Upper lobe of right lung (tissue), 1 donor: ENCODE measurements at regions not wholly inside any gene's neighbourhood (a gene's known extent, or its start where the extent isn't known, plus 50 kb on each side); places are given as distances from the start of the nearest gene placed in this dataset.

Experiments used
- ATAC-seq: fragments of 200-7000 bp; cut with Tn5 transposase; one replicate; pipeline ENCODE4 v1.9.1; 2020; ENCODE audit warnings: mild to moderate bottlenecking, moderate library complexity
- DNase-seq: peaks from one replicate; pipeline ENCODE4 v3.0.0-alpha.2; 2020
- H3K27ac ChIP-seq: fragments of 200-600 bp; one replicate; pipeline ENCODE4 v1.8.0; 2022
- H3K27me3 ChIP-seq: fragments of 200-600 bp; one replicate; pipeline ENCODE4 v1.8.0; 2022; ENCODE audit warnings: mild to moderate bottlenecking
- H3K36me3 ChIP-seq: fragments of 200-600 bp; one replicate; pipeline ENCODE4 v1.8.0; 2022
- H3K4me1 ChIP-seq: fragments of 200-600 bp; one replicate; pipeline ENCODE4 v1.8.0; 2022
- H3K4me3 ChIP-seq: fragments of 200-600 bp; one replicate; pipeline ENCODE4 v1.8.0; 2022; ENCODE audit warnings: mild to moderate bottlenecking
- H3K9me3 ChIP-seq: fragments of 200-600 bp; one replicate; pipeline ENCODE4 v1.8.0; 2022
- CTCF ChIP-seq: fragments of 200-600 bp; IDR thresholded peaks from one replicate; pipeline ENCODE4 v1.8.0; 2022; ENCODE audit warnings: antibody characterized with exemption
- intact Hi-C: fragments of 100-400 bp; cut with DNase I; formaldehyde crosslinking; loops from one replicate; pipeline ENCODE4 v1.11.0; 2022
- donor health status: DM: no; HTN: yes; CAD: no; lungs with severe emphysema.

GRCh38 chr21:27315373-27315772 is 348.5 kb upstream of the ADAMTS5 start:
- H3K27ac ChIP-seq, result no peak overlapping the region
- no peaks in the 10 kb centered on the region for H3K9me3 ChIP-seq
- no peaks in the 10 kb centered on the region for H3K4me1 ChIP-seq
- no peaks in the 10 kb centered on the region for H3K27me3 ChIP-seq
- no peaks in the 10 kb centered on the region for H3K36me3 ChIP-seq
- no peak for DNase-seq
- H3K4me3 ChIP-seq, result no peak overlapping the region
- intact Hi-C loops, result no loop called here
- no peak for TF ChIP-seq CTCF
- ATAC-seq, result no peak

DNA sequence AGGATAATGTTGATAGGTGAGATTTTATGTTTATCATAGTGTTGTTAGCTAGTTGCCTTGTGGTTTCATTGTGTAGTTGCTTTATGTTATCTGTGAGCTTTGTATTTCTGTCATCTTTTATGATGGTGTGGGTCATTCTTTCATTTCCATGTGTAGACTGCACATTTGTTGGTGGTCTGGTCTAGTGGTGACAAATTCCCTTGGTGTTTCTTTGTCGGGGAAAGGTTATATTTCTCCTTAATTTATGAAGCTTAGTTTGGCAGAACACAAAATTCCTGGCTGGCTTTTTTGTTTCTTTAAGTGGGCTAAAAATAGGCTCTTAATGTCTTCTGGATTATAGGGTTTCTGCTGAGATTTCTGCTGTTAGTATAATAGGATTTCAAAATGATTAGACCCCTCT is 347.2 kb upstream of the ADAMTS5 start:
- Histone ChIP-seq H3K27me3 (no peaks in the 10 kb centered on the region), H3K4me1 (no peaks in the 10 kb centered on the region), H3K36me3 (no peaks in the 10 kb centered on the region), H3K9me3 (no peaks in the 10 kb centered on the region), H3K27ac (no peak overlapping the region), H3K4me3 (no peak overlapping the region)
- no peak for DNase-seq
- TF ChIP-seq CTCF, result no peak
- intact Hi-C loops, result no loop called here
- ATAC-seq, result no peak

- H3K36me3 ChIP-seq, result no peaks in the 10 kb centered on the region
- no peaks in the 10 kb centered on the region for H3K9me3 ChIP-seq
- H3K4me1 ChIP-seq, result no peaks in the 10 kb centered on the region
- H3K27ac ChIP-seq, result no peak overlapping the region
- H3K27me3 ChIP-seq, result no peaks in the 10 kb centered on the region
- DNase-seq, result no peak
- intact Hi-C loops, result no loop called here
- ATAC-seq, result no peak
- TF ChIP-seq CTCF, result no peak
- H3K4me3 ChIP-seq, result no peak overlapping the region
These were observed 340.2 kb upstream of the ADAMTS5 start for GRCh38 chr21:27306791-27307775.

DNA sequence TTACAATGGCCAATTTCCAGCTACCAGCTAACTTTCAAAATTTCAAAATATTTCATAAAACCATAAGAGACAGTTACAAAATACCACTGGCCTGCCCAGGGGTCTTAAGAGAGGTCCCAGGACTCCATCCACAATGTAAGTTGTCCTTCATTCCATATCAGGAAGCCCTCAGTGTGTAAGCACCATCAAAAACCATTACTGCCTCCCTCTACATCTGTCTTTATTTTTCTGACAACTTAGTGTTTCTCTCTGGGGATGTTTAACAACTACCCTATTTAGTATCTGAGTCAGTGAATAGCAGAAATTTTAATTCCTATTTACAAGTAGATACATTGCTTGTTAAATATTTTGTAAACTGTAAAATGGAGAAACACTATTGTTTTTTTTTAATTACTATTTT is 339.3 kb upstream of the ADAMTS5 start:
- no peak for ATAC-seq
- DNase-seq, result no peak
- Histone ChIP-seq H3K36me3 (no peaks in the 10 kb centered on the region), H3K9me3 (no peaks in the 10 kb centered on the region), H3K4me1 (no peaks in the 10 kb centered on the region), H3K27ac (no peak overlapping the region), H3K4me3 (no peak overlapping the region), H3K27me3 (no peaks in the 10 kb centered on the region)
- TF ChIP-seq CTCF, result no peak
- intact Hi-C loops, result no loop called here

- no peak for DNase-seq
- H3K9me3 ChIP-seq, result no peaks in the 10 kb centered on the region
- intact Hi-C loops, result no loop called here
- H3K27me3 ChIP-seq, result no peaks in the 10 kb centered on the region
- no peak for TF ChIP-seq CTCF
- no peak overlapping the region for H3K4me3 ChIP-seq
- no peaks in the 10 kb centered on the region for H3K36me3 ChIP-seq
- no peaks in the 10 kb centered on the region for H3K4me1 ChIP-seq
- no peak for ATAC-seq
- no peak overlapping the region for H3K27ac ChIP-seq
These were observed 334.3 kb upstream of the ADAMTS5 start for GRCh38 chr21:27301220-27301619.
